Neutrophil (primary cell): ENCODE measurements at regions not wholly inside any gene's neighbourhood (a gene's known extent, or its start where the extent isn't known, plus 50 kb on each side); places are given as distances from the start of the nearest gene placed in this dataset.

Experiments used
- H3K27ac ChIP-seq: fragments of 200-600 bp; sonication (generic); 2 replicates; pipeline ENCODE4 v1.5.1; 2016; ENCODE audit warnings: mild to moderate bottlenecking, moderate library complexity
- H3K27me3 ChIP-seq: fragments of 200-600 bp; sonication (generic); 2 replicates; pipeline ENCODE4 v1.6.0; 2016; ENCODE audit warnings: mild to moderate bottlenecking
- H3K36me3 ChIP-seq: fragments of 200-600 bp; sonication (generic); 2 replicates; pipeline ENCODE4 v1.5.1; 2017
- H3K4me1 ChIP-seq, 2 experiments: fragments of 200-600 bp in 1 of 2; sonication (generic) in 1 of 2; 1 replicate in 1 of 2; 2 replicates in 1 of 2; pipeline versions ENCODE4 v1.5.1 to v1.6.1; 2013 to 2016; ENCODE audit warnings: low read depth in 1 of 2, low read length in 1 of 2, mild to moderate bottlenecking in 1 of 2, moderate library complexity in 1 of 2; ENCODE audit not compliant: control insufficient read depth in 1 of 2, insufficient read depth in 1 of 2
- H3K4me3 ChIP-seq, 2 experiments: fragments of 200-600 bp in 1 of 2; sonication (generic) in 1 of 2; 1 replicate in 1 of 2; 2 replicates in 1 of 2; pipeline ENCODE4 v1.5.1; 2013 to 2016; ENCODE audit warnings: low read depth in 1 of 2, low read length in 1 of 2, mild to moderate bottlenecking in 1 of 2, moderate library complexity in 1 of 2
- H3K9me3 ChIP-seq: fragments of 200-600 bp; sonication (generic); 2 replicates; pipeline ENCODE4 v1.5.1; 2016
- CTCF ChIP-seq: fragments of 200-600 bp; sonication (generic); IDR thresholded peaks from 2 replicates; pipeline ENCODE4 v1.5.1; 2016; ENCODE audit warnings: antibody characterized with exemption

- no peaks in the 10 kb centered on the region for H3K4me1 ChIP-seq
- H3K27ac ChIP-seq = no peak overlapping the region
- no peak overlapping the region for H3K4me3 ChIP-seq
- H3K27me3 ChIP-seq = peaks cover 18% of the 10 kb centered on the region
- no peaks in the 10 kb centered on the region for H3K9me3 ChIP-seq
- H3K36me3 ChIP-seq = no peaks in the 10 kb centered on the region
- no peak for TF ChIP-seq CTCF
Observed at GRCh38 chr5:158532739-158533138, 567.0 kb downstream of the EBF1 start.

GRCh38 chr5:158531860-158532259, 567.9 kb downstream of the EBF1 start:
- TF ChIP-seq CTCF = no peak
- no peak overlapping the region for H3K27ac ChIP-seq
- H3K9me3 ChIP-seq = no peaks in the 10 kb centered on the region
- no peak overlapping the region for H3K4me3 ChIP-seq
- no peaks in the 10 kb centered on the region for H3K36me3 ChIP-seq
- H3K27me3 ChIP-seq = peaks cover 10% of the 10 kb centered on the region
- no peaks in the 10 kb centered on the region for H3K4me1 ChIP-seq

- Histone ChIP-seq H3K4me1 (no peaks in the 10 kb centered on the region), H3K4me3 (no peak overlapping the region), H3K27me3 (no peaks in the 10 kb centered on the region), H3K27ac (no peak overlapping the region), H3K9me3 (no peaks in the 10 kb centered on the region), H3K36me3 (no peaks in the 10 kb centered on the region)
- TF ChIP-seq CTCF = no peak
Observed at GRCh38 chr5:158530115-158530514, 569.6 kb downstream of the EBF1 start.

- no peak for TF ChIP-seq CTCF
- no peaks in the 10 kb centered on the region for H3K36me3 ChIP-seq
- H3K4me3 ChIP-seq = no peak overlapping the region
- no peaks in the 10 kb centered on the region for H3K9me3 ChIP-seq
- no peak overlapping the region for H3K27ac ChIP-seq
- H3K4me1 ChIP-seq = no peaks in the 10 kb centered on the region
- no peaks in the 10 kb centered on the region for H3K27me3 ChIP-seq
Observed at GRCh38 chr5:158529454-158529853, 570.3 kb downstream of the EBF1 start.

- Histone ChIP-seq H3K27ac (no peak overlapping the region), H3K4me1 (no peaks in the 10 kb centered on the region), H3K27me3 (no peaks in the 10 kb centered on the region), H3K9me3 (no peaks in the 10 kb centered on the region), H3K36me3 (no peaks in the 10 kb centered on the region), H3K4me3 (no peak overlapping the region)
- TF ChIP-seq CTCF = no peak
Observed at GRCh38 chr5:158525663-158526062, 574.1 kb downstream of the EBF1 start.

- Histone ChIP-seq H3K4me1 (no peaks in the 10 kb centered on the region), H3K27me3 (no peaks in the 10 kb centered on the region), H3K9me3 (no peaks in the 10 kb centered on the region), H3K4me3 (no peak overlapping the region), H3K36me3 (no peaks in the 10 kb centered on the region), H3K27ac (no peak overlapping the region)
- TF ChIP-seq CTCF = no peak
Observed at GRCh38 chr5:158524070-158524469, 575.6 kb downstream of the EBF1 start.
